ENCODE measurements at regions not wholly inside any gene's neighbourhood (a gene's known extent, or its start where the extent isn't known, plus 50 kb on each side); places are given as distances from the start of the nearest gene placed in this dataset.
A peak's percentile ranks its signal among the peaks of the same experiment; 100 is the strongest.
"Not testable (repeated sequence)": the region's sequence is repeated elsewhere in the genome, so short reads cannot be mapped to it uniquely, and the experiment has no call there.

- TF ChIP-seq CTCF (conservative IDR thresholded peaks at IDR 0.05): no peak
Observed at GRCh38 chrX:131836161-131836560, 186.9 kb upstream of the STK26 start.

GRCh38 chrX:131837325-131837724 lies 185.8 kb upstream of the STK26 start:
- H3K27ac ChIP-seq: no peak overlapping the region
- no peak for TF ChIP-seq CTCF (conservative IDR thresholded peaks at IDR 0.05)

More at GRCh38 chrX:131836161-131836560, 186.9 kb upstream of the STK26 start:
- no peak overlapping the region for H3K27ac ChIP-seq

GRCh38 chrX:131840799-131841495 lies 182.2 kb upstream of the STK26 start:
- no peak for TF ChIP-seq CTCF (conservative IDR thresholded peaks at IDR 0.05)
- peak overlapping the region; percentile 14; the same call in 1 of the 2 replicates for H3K27ac ChIP-seq

- peak overlapping the region; percentile 14; the same call in 1 of the 2 replicates for H3K27ac ChIP-seq
Observed at GRCh38 chrX:131841496-131842437, 181.3 kb upstream of the STK26 start.

GRCh38 chrX:131843987-131844386 lies 179.1 kb upstream of the STK26 start:
- TF ChIP-seq CTCF (conservative IDR thresholded peaks at IDR 0.05): no peak
- H3K27ac ChIP-seq: no peak overlapping the region

More at GRCh38 chrX:131841496-131842437, 181.3 kb upstream of the STK26 start:
- TF ChIP-seq CTCF (conservative IDR thresholded peaks at IDR 0.05): peak; percentile 85

GRCh38 chrX:131845201-131845600 lies 177.9 kb upstream of the STK26 start:
- H3K27ac ChIP-seq: no peak overlapping the region
- no peak for TF ChIP-seq CTCF (conservative IDR thresholded peaks at IDR 0.05)

- TF ChIP-seq CTCF (conservative IDR thresholded peaks at IDR 0.05): no peak
Observed at GRCh38 chrX:131845771-131846170, 177.3 kb upstream of the STK26 start.

GRCh38 chrX:131850964-131851363 lies 172.1 kb upstream of the STK26 start:
- not testable (repeated sequence) for H3K27ac ChIP-seq

More at GRCh38 chrX:131845771-131846170, 177.3 kb upstream of the STK26 start:
- H3K27ac ChIP-seq: no peak overlapping the region

All from VCaP (cell line).